ENCODE measurements at regions not wholly inside any gene's neighbourhood (a gene's known extent, or its start where the extent isn't known, plus 50 kb on each side); places are given as distances from the start of the nearest gene placed in this dataset.

- Histone ChIP-seq H3K79me2 (ENCODE audit: control insufficient read depth, insufficient read depth, low read length) (no peaks in the 10 kb centered on the region), H3K4me2 (ENCODE audit: insufficient read depth, low read length) (no peak overlapping the region), H3K4me1 (ENCODE audit: control insufficient read depth, extremely low read depth, insufficient read depth, low read length) (no peaks in the 10 kb centered on the region), H3K9ac (replicated peaks; ENCODE audit: extremely low read depth, insufficient read depth, low read length) (no peak overlapping the region), H3K9me1 (replicated peaks; ENCODE audit: control insufficient read depth, extremely low read depth, insufficient read depth, low read length) (no peaks in the 10 kb centered on the region), H3K27ac (ENCODE audit: insufficient read depth, low read depth, low read length) (no peak overlapping the region), H3K27me3 (ENCODE audit: control insufficient read depth in 2 of 2, insufficient read depth in 2 of 2, low read length in 2 of 2) (no peaks in the 10 kb centered on the region), H3K36me3 (ENCODE audit: control insufficient read depth in 2 of 2, extremely low read depth in 1 of 2, insufficient read depth in 2 of 2, low read length in 2 of 2) (no peaks in the 10 kb centered on the region), H3K4me3 (replicated peaks in 1 of 3; ENCODE audit: insufficient read depth in 1 of 3, low read depth in 1 of 3, low read length in 3 of 3) (no peak overlapping the region), H4K20me1 (replicated peaks; ENCODE audit: control insufficient read depth, extremely low read depth, insufficient read depth, low read length) (no peaks in the 10 kb centered on the region), H2AFZ (ENCODE audit: low read depth, low read length) (no peak overlapping the region), H3K9me3 (replicated peaks; ENCODE audit: control insufficient read depth, insufficient read depth, low read length) (peaks cover 3% of the 10 kb centered on the region)
- DNase-seq (ENCODE audit: low read depth, low spot score): no peak
- ChIA-PET POLR2A (no interaction called here), CTCF (no interaction called here)
- dilution Hi-C loops (cut with MboI; ENCODE audit: extremely low pct_ligation_motif_present, low sequenced_read_pairs) (no loop called here), intact Hi-C loops (cut with micrococcal nuclease) (no loop called here)
- no peak for FAIRE-seq
- no peak for TF ChIP-seq MAX (IDR thresholded peaks at IDR 0.05; ENCODE audit: insufficient read depth, insufficient read length)
- no peak for TF ChIP-seq GATA2 (IDR thresholded peaks at IDR 0.05; ENCODE audit: insufficient read depth, insufficient read length, low read depth, low read length)
- TF ChIP-seq JUN (IDR thresholded peaks at IDR 0.05; ENCODE audit: borderline replicate concordance, insufficient read depth, insufficient read length, low read depth): no peak
- no peak for TF ChIP-seq EZH2 (IDR thresholded peaks at IDR 0.05; ENCODE audit: borderline replicate concordance, low read depth, low read length, severe bottlenecking)
- no peak for TF ChIP-seq POLR2AphosphoS5 (IDR thresholded peaks at IDR 0.05; ENCODE audit: insufficient read depth, low read depth, low read length)
- no peak for TF ChIP-seq FOS (IDR thresholded peaks at IDR 0.05; ENCODE audit: borderline replicate concordance, insufficient read depth, low read length)
- no peak for TF ChIP-seq POLR2A (IDR thresholded peaks at IDR 0.05; ENCODE audit: low read depth, low read length)
- no peak for TF ChIP-seq MYC (IDR thresholded peaks at IDR 0.05; ENCODE audit: low read depth, low read length)
- TF ChIP-seq CTCF (IDR thresholded peaks at IDR 0.05; ENCODE audit: extremely low read depth in 1 of 2, insufficient read depth in 1 of 2, low read depth in 1 of 2, low read length in 2 of 2): no peak
- no TSS peak for BruUV-seq (replicated peaks)
Measured at GRCh38 chr5:155867522-155868088, 459.4 kb upstream of the SGCD start.

All from endothelial cell of umbilical vein (primary cell).